PC-9 (cell line): ENCODE measurements at regions not wholly inside any gene's neighbourhood (a gene's known extent, or its start where the extent isn't known, plus 50 kb on each side); places are given as distances from the start of the nearest gene placed in this dataset.

Experiments
- BruUV-seq: library from RNA; stranded (reverse); fragments of 400-500 nt; replicated peaks from 2 replicates; lab custom pipeline; 2021; lab: Mats Ljungman, UMichigan
- CTCF ChIA-PET: fragments of 300-600 bp; sonication (Branson Sonifier 250); formaldehyde crosslinking; loops from one replicate; lab custom pipeline; 2022; ENCODE audit warnings: antibody characterized with exemption; lab: Charles Lee
- POLR2A ChIA-PET: fragments of 300-600 bp; sonication (Branson Sonifier 250); formaldehyde crosslinking; loops from one replicate; lab custom pipeline; 2022; ENCODE audit warnings: antibody characterized with exemption; ENCODE audit not compliant: unreplicated experiment; lab: Charles Lee
- DNase-seq, 2 experiments: peaks; one replicate each; pipeline versions ENCODE4 v3.0.0 to v3.0.0-alpha.2; 2015 to 2022; ENCODE audit warnings: mixed read lengths in 1 of 2
- H2AFZ ChIP-seq: fragments of 200-600 bp; sonication (generic); 2 replicates; pipeline ENCODE4 v1.8.1; 2017; ENCODE audit warnings: antibody characterized with exemption
- H3F3A ChIP-seq: fragments of 200-600 bp; sonication (generic); 2 replicates; pipeline ENCODE4 v1.8.1; 2017; ENCODE audit warnings: antibody characterized with exemption, mild to moderate bottlenecking, low read depth; ENCODE audit not compliant: insufficient read depth
- H3K27ac ChIP-seq: fragments of 200-600 bp; sonication (generic); 2 replicates; pipeline ENCODE4 v1.6.1; 2016; ENCODE audit warnings: mixed run types
- H3K27me3 ChIP-seq: fragments of 200-600 bp; sonication (generic); 2 replicates; pipeline ENCODE4 v1.6.1; 2016; ENCODE audit warnings: low read depth, mixed run types; ENCODE audit not compliant: insufficient read depth
- H3K36me3 ChIP-seq: fragments of 200-600 bp; sonication (generic); 2 replicates; pipeline ENCODE4 v1.6.1; 2016; ENCODE audit warnings: low read depth, mixed run types
- H3K4me1 ChIP-seq: fragments of 200-600 bp; sonication (generic); replicated peaks from 2 replicates; pipeline ENCODE4 v1.6.1; 2016; ENCODE audit warnings: mixed run types; ENCODE audit not compliant: insufficient read depth
- H3K4me2 ChIP-seq: fragments of 200-600 bp; sonication (generic); 2 replicates; pipeline ENCODE4 v1.6.1; 2017; ENCODE audit warnings: mixed run types
- H3K4me3 ChIP-seq: fragments of 200-600 bp; sonication (generic); 2 replicates; pipeline ENCODE4 v1.6.1; 2016; ENCODE audit warnings: mixed run types
- H3K79me2 ChIP-seq: fragments of 200-600 bp; sonication (generic); 2 replicates; pipeline ENCODE4 v1.6.1; 2017; ENCODE audit warnings: low read depth, mixed run types
- H3K9me2 ChIP-seq: fragments of 200-600 bp; sonication (generic); 2 replicates; pipeline ENCODE4 v1.8.1; 2017; ENCODE audit warnings: mild to moderate bottlenecking; ENCODE audit not compliant: insufficient read depth
- H3K9me3 ChIP-seq: fragments of 200-600 bp; sonication (generic); 2 replicates; pipeline ENCODE4 v1.8.1; 2016; ENCODE audit warnings: low read depth; ENCODE audit not compliant: insufficient read depth
- H4K20me1 ChIP-seq: fragments of 200-600 bp; sonication (generic); 2 replicates; pipeline ENCODE4 v1.8.1; 2017; ENCODE audit not compliant: insufficient read depth
- EZH2 ChIP-seq: fragments of 200-600 bp; sonication (generic); IDR thresholded peaks from 2 replicates; pipeline ENCODE4 v1.8.0; 2017; ENCODE audit warnings: antibody characterized with exemption, low read depth
- intact Hi-C: fragments of 100-400 bp; cut with micrococcal nuclease; formaldehyde crosslinking; loops from one replicate; pipeline ENCODE4 v1.10.0; 2022; ENCODE audit not compliant: unreplicated experiment
- TF ChIP-seq, protein P1 (sequence below): fragments of 200-600 bp; sonication (generic); conservative IDR thresholded peaks from 2 replicates; pipeline ENCODE4 v1.6.1; 2017; ENCODE audit warnings: mixed run types, antibody characterized with exemption, mild to moderate bottlenecking, moderate library complexity

DNA sequence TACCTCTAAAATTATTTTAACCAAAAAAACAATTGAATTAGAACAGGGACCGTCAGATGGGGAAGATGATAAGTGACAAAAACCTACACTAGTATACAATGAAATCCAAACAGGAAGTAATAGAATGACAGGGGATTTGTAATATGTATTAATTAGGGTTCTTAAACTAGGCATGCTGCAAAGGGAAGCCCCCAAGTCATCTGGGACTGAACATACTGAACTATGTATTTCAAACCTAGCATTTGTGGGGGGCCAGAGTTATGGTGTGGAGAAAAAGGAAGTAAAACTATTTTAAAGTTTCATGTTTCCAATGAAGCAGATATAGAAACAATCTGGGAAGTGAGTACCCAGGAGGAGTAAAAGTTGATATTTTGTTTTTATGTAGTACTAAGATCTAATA, 133.2 kb upstream of the HS3ST3A1 start:
- TF ChIP-seq, protein P1, sequence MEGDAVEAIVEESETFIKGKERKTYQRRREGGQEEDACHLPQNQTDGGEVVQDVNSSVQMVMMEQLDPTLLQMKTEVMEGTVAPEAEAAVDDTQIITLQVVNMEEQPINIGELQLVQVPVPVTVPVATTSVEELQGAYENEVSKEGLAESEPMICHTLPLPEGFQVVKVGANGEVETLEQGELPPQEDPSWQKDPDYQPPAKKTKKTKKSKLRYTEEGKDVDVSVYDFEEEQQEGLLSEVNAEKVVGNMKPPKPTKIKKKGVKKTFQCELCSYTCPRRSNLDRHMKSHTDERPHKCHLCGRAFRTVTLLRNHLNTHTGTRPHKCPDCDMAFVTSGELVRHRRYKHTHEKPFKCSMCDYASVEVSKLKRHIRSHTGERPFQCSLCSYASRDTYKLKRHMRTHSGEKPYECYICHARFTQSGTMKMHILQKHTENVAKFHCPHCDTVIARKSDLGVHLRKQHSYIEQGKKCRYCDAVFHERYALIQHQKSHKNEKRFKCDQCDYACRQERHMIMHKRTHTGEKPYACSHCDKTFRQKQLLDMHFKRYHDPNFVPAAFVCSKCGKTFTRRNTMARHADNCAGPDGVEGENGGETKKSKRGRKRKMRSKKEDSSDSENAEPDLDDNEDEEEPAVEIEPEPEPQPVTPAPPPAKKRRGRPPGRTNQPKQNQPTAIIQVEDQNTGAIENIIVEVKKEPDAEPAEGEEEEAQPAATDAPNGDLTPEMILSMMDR: no peak
- no peak for TF ChIP-seq EZH2
- Histone ChIP-seq H3K27ac (no peak overlapping the region), H3K36me3 (no peaks in the 10 kb centered on the region), H3K9me2 (no peaks in the 10 kb centered on the region), H3K79me2 (no peaks in the 10 kb centered on the region), H3K4me1 (no peaks in the 10 kb centered on the region), H2AFZ (no peak overlapping the region), H3F3A (no peaks in the 10 kb centered on the region), H3K4me2 (no peak overlapping the region), H3K4me3 (no peak overlapping the region), H3K27me3 (no peaks in the 10 kb centered on the region), H4K20me1 (no peaks in the 10 kb centered on the region), H3K9me3 (no peaks in the 10 kb centered on the region)
- intact Hi-C loops: no loop called here
- ChIA-PET POLR2A (no interaction called here), CTCF (no interaction called here)
- DNase-seq: no peak
- no TSS peak for BruUV-seq

DNA sequence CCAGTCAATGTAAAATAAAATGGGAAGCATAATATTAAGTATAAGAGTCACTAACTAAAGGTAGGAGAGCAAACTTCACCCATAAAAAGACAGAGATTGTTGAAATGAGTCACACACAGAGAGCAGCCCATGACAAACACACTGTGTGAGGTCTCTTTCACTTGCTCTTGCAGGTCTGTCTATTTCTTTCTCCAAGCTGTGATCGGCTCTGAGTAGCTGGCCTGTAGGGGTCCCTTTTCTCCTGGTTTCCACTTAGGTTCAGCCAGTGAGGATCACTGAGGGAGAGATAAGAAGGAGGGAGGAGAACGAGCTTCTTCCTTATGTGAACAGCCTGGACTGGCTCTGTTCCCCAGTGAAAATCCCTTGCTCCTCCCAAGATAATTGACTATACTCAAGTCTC, 133.7 kb upstream of the HS3ST3A1 start:
- CTCF ChIA-PET: no interaction called here
- no peak for DNase-seq
- no peaks in the 10 kb centered on the region for H3K36me3 ChIP-seq
- no peak overlapping the region for H3K4me3 ChIP-seq
- H4K20me1 ChIP-seq: no peaks in the 10 kb centered on the region
- TF ChIP-seq, protein P1: no peak
- no peak for TF ChIP-seq EZH2
- no peak overlapping the region for H2AFZ ChIP-seq
- H3K4me1 ChIP-seq: no peaks in the 10 kb centered on the region
- no peaks in the 10 kb centered on the region for H3F3A ChIP-seq
- BruUV-seq: no TSS peak
- POLR2A ChIA-PET: no interaction called here
- no peaks in the 10 kb centered on the region for H3K79me2 ChIP-seq
- H3K9me2 ChIP-seq: no peaks in the 10 kb centered on the region
- intact Hi-C loops: no loop called here
- H3K27me3 ChIP-seq: no peaks in the 10 kb centered on the region
- no peak overlapping the region for H3K27ac ChIP-seq
- no peak overlapping the region for H3K4me2 ChIP-seq
- no peaks in the 10 kb centered on the region for H3K9me3 ChIP-seq

DNA sequence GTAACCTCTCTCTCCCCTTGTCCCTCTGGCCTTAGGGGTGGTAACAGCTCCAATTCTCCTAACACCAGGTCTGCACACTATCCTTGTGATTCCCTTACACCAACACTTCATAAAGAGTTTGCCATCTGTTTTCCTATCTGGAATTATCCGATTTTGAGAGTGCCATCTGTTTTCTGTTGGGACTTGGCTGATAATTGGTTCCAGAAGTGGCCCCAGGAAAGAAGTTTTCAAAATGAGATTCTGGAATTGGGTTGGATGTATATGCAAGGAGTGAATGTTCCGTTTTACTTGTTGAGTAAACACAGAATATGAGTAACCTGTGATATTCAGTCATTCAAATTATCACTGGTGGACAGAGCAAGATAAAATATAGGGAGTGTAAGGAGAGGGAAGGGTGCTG, 134.1 kb upstream of the HS3ST3A1 start:
- Histone ChIP-seq H3K4me1 (no peaks in the 10 kb centered on the region), H3K79me2 (no peaks in the 10 kb centered on the region), H3K4me2 (no peak overlapping the region), H3K9me2 (no peaks in the 10 kb centered on the region), H3K36me3 (no peaks in the 10 kb centered on the region), H3K27ac (no peak overlapping the region), H3K4me3 (no peak overlapping the region), H3F3A (no peaks in the 10 kb centered on the region), H2AFZ (no peak overlapping the region), H4K20me1 (no peaks in the 10 kb centered on the region), H3K27me3 (no peaks in the 10 kb centered on the region), H3K9me3 (no peaks in the 10 kb centered on the region)
- no peak for TF ChIP-seq EZH2
- TF ChIP-seq, protein P1: no peak
- BruUV-seq: no TSS peak
- no peak for DNase-seq
- ChIA-PET CTCF (no interaction called here), POLR2A (no interaction called here)
- intact Hi-C loops: no loop called here
